ENCODE measurements at regions not wholly inside any gene's neighbourhood (a gene's known extent, or its start where the extent isn't known, plus 50 kb on each side); places are given as distances from the start of the nearest gene placed in this dataset.
"Not testable (repeated sequence)": the region's sequence is repeated elsewhere in the genome, so short reads cannot be mapped to it uniquely, and the experiment has no call there.

DNA sequence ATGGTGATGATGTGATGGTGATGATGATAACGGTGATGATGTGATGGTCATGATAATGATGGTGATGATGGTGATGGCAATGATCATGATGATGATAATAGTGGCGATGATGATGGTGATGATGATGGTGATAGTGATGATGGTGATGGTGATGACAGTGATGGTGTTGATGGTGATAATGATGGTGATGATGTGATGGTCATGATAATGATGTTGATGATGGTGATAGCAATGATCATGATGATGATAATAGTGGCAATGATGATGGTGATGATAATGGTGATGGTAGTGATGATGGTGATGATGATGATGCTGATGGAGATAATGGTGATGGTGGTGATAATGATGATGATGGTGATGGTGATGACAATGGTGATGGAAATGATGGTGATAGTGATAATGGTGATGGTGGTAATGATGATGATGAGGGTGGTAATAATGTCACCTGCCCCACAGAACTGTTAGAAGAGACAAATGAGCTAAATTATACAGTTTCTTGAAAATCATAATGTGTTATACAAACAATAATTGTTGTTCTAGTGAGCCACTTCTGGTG is 289.9 kb downstream of the ASMT start:
- H3K36me3 ChIP-seq, result no peaks in the 10 kb centered on the region
- peaks cover 0 to 16% (median 8%) of the 10 kb centered on the region in 4 donors for H3K9me3 ChIP-seq
- peaks cover 0 to 33% (median 0%) of the 10 kb centered on the region in 4 donors for H3K27me3 ChIP-seq
- WGBS, result 88% methylated on average over 2 of the region's 2 CpGs
- intact Hi-C loops (cut with DNase I), result no loop called here
- no peaks in the 10 kb centered on the region for H3K4me1 ChIP-seq
- H3K4me3 ChIP-seq, result no peak overlapping the region
- TF ChIP-seq POLR2A (IDR thresholded peaks at IDR 0.05; ENCODE audit: low read depth) (no peak), EP300 (IDR thresholded peaks at IDR 0.05) (no peak), POLR2AphosphoS5 (IDR thresholded peaks at IDR 0.05) (no peak)
- TF ChIP-seq, protein P1, sequence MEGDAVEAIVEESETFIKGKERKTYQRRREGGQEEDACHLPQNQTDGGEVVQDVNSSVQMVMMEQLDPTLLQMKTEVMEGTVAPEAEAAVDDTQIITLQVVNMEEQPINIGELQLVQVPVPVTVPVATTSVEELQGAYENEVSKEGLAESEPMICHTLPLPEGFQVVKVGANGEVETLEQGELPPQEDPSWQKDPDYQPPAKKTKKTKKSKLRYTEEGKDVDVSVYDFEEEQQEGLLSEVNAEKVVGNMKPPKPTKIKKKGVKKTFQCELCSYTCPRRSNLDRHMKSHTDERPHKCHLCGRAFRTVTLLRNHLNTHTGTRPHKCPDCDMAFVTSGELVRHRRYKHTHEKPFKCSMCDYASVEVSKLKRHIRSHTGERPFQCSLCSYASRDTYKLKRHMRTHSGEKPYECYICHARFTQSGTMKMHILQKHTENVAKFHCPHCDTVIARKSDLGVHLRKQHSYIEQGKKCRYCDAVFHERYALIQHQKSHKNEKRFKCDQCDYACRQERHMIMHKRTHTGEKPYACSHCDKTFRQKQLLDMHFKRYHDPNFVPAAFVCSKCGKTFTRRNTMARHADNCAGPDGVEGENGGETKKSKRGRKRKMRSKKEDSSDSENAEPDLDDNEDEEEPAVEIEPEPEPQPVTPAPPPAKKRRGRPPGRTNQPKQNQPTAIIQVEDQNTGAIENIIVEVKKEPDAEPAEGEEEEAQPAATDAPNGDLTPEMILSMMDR (IDR thresholded peaks at IDR 0.05), result no peak
- no peak for DNase-seq (ENCODE audit: extremely low spot score)
- H3K27ac ChIP-seq (replicated peaks in 1 of 4), result no peak overlapping the region

DNA sequence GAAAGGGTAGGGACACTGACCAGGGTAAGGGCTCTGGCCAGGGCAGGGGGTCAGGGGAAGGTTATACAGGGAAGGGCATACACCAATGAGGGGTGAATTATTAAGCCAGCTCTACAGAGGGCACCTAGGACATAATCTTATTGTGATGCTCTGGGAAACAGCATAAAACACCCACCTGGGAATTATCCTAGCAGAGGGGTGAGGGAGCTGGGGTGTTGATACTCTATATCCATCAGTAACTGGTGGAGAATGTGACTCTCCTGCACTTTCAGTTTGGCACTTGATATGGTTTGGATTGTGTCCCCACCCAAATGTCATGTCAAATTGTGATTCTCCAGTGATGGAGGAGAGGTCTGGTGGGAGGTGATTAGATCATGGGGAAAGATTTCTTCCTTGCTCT is 291.2 kb downstream of the ASMT start:
- Histone ChIP-seq H3K27ac (replicated peaks in 1 of 4) (no peak overlapping the region), H3K9me3 (peaks cover 0 to 16% (median 8%) of the 10 kb centered on the region in 4 donors), H3K36me3 (no peaks in the 10 kb centered on the region), H3K27me3 (peaks cover 0 to 30% (median 0%) of the 10 kb centered on the region in 4 donors), H3K4me3 (no peak overlapping the region), H3K4me1 (no peaks in the 10 kb centered on the region)
- TF ChIP-seq POLR2A (IDR thresholded peaks at IDR 0.05; ENCODE audit: low read depth), result no peak
- no peak for TF ChIP-seq EP300 (IDR thresholded peaks at IDR 0.05)
- TF ChIP-seq POLR2AphosphoS5 (IDR thresholded peaks at IDR 0.05), result no peak
- TF ChIP-seq, protein P1 (IDR thresholded peaks at IDR 0.05), result no peak
- intact Hi-C loops (cut with DNase I), result no loop called here
- DNase-seq (ENCODE audit: extremely low spot score), result no peak

DNA sequence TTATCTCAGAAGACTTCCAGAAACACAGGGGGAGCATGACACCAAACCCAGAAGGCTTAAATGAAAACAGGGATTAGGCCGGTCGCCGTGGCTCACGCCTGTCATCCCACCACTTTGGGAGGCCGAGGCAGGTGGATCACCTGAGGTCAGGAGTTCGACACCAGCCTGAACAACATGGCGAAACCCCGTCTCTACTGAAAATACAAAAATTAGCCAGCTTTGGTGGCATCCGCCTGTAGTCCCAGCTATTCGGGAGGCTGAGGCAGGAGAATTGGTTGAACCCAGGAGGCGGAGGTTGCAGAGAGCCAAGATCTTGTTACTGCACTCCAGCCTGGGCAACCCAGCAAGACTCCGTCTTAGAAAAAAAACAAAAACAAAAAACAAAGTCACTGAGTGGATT is 294.1 kb downstream of the ASMT start:
- H3K4me3 ChIP-seq; H3K4me1 ChIP-seq; H3K36me3 ChIP-seq; H3K27me3 ChIP-seq; H3K27ac ChIP-seq (replicated peaks in 1 of 4); DNase-seq (ENCODE audit: extremely low spot score); intact Hi-C loops (cut with DNase I): not testable (repeated sequence)
- peaks cover 0 to 16% (median 8%) of the 10 kb centered on the region in 4 donors for H3K9me3 ChIP-seq
- 85% methylated on average over 12 of the region's 12 CpGs for WGBS

DNA sequence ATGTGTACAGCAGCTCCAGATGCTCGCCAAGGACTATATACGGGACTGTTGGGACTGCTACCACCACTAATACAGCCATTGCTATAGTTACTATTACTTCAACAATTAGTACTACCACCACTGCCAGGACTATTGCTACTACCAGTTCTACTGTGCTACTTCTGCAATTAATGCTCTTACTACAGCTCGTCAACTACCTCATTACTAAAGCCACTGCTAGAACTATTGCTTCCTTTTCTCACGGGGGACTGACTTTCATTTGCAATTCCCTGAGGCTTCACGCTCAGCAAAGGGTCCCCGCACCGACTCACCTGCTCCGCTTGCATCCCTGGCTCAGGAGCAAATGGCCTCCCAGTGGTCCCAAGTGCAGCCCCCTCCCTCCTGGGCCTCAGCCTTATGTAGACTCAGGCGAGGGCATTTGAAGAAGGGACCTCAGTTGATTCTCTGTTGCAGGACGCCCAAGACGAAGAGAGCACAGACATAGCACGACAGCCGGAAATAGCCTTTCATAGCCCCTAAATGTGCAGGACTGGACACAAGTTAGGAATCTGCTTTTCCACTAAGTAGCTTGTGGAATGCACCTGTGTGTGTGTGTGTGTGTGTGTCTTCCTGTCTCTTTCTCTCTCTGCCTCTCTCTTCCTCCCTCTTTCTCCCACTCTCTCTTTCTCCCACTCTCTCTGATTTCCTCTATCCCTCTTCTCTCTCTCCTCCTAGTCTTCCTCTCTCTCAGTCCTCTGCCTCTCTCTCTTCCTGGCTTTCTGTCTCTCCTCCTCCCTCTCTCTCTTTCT is 294.8 kb downstream of the ASMT start:
- peaks cover 0 to 6% (median 0%) of the 10 kb centered on the region in 4 donors for H3K27me3 ChIP-seq
- H3K36me3 ChIP-seq, result no peaks in the 10 kb centered on the region
- intact Hi-C loops (cut with DNase I), result no loop called here
- 55% methylated on average over 12 of the region's 13 CpGs for WGBS
- DNase-seq (ENCODE audit: extremely low spot score), result no peak
- H3K4me3 ChIP-seq, result no peak overlapping the region
- H3K4me1 ChIP-seq, result no peaks in the 10 kb centered on the region
- no peak overlapping the region for H3K27ac ChIP-seq (replicated peaks in 1 of 4)
- no peak for TF ChIP-seq EP300 (IDR thresholded peaks at IDR 0.05)
- TF ChIP-seq POLR2A (IDR thresholded peaks at IDR 0.05; ENCODE audit: low read depth), result no peak
- TF ChIP-seq POLR2AphosphoS5 (IDR thresholded peaks at IDR 0.05), result no peak
- TF ChIP-seq, protein P1 (IDR thresholded peaks at IDR 0.05), result no peak
- peaks cover 0 to 16% (median 8%) of the 10 kb centered on the region in 4 donors for H3K9me3 ChIP-seq

DNA sequence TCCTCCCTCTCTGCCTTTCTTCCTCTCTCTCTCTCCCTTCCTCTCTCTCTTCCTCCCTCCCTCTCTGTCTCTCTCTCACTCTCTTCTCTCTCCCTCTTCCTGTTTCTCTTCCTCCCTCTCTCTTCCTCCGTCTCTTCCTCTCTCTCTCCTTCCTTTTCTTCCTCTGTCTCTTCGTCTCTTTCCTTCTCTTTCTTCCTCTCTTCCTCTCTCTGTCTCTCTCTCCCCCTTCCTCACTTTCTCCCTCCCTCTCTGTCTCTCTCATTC is 295.3 kb downstream of the ASMT start:
- intact Hi-C loops (cut with DNase I), result no loop called here
- no peak for DNase-seq (ENCODE audit: extremely low spot score)
- H3K4me3 ChIP-seq, result no peak overlapping the region
- H3K36me3 ChIP-seq, result no peaks in the 10 kb centered on the region
- no peaks in the 10 kb centered on the region for H3K4me1 ChIP-seq
- peaks cover 0 to 6% (median 0%) of the 10 kb centered on the region in 4 donors for H3K27me3 ChIP-seq
- TF ChIP-seq EP300 (IDR thresholded peaks at IDR 0.05) (no peak), POLR2AphosphoS5 (IDR thresholded peaks at IDR 0.05) (no peak), POLR2A (IDR thresholded peaks at IDR 0.05; ENCODE audit: low read depth) (no peak)
- TF ChIP-seq, protein P1 (IDR thresholded peaks at IDR 0.05), result no peak
- H3K9me3 ChIP-seq, result peaks cover 0 to 16% (median 8%) of the 10 kb centered on the region in 4 donors
- no peak overlapping the region for H3K27ac ChIP-seq (replicated peaks in 1 of 4)
- 68% methylated on average over 2 of the region's 2 CpGs for WGBS

Data from esophagus muscularis mucosa (tissue), 4 donors.